Inflammatory macrophage treated with lipopolysaccharide for 1 hour (primary cell): ENCODE measurements at regions not wholly inside any gene's neighbourhood (a gene's known extent, or its start where the extent isn't known, plus 50 kb on each side); places are given as distances from the start of the nearest gene placed in this dataset.

Experiments used
- DNase-seq, 2 donors: peaks; one replicate each; pipeline ENCODE4 v3.0.0-alpha.2; 2020 to 2022

- no peak for DNase-seq
These were observed 61.6 kb upstream of the GPR12 start for GRCh38 chr13:26822146-26822545.

GRCh38 chr13:26821672-26822071 lies 61.1 kb upstream of the GPR12 start:
- no peak for DNase-seq

GRCh38 chr13:26820871-26821270 lies 60.3 kb upstream of the GPR12 start:
- DNase-seq = no peak

GRCh38 chr13:26819046-26819445 lies 58.5 kb upstream of the GPR12 start:
- no peak for DNase-seq

GRCh38 chr13:26816881-26817280 lies 56.3 kb upstream of the GPR12 start:
- no peak for DNase-seq

- no peak for DNase-seq
These were observed 53.4 kb upstream of the GPR12 start for GRCh38 chr13:26813980-26814348.

GRCh38 chr13:26813321-26813979 lies 52.9 kb upstream of the GPR12 start:
- no peak for DNase-seq

- DNase-seq = no peak
These were observed 51.0 kb upstream of the GPR12 start for GRCh38 chr13:26811581-26811980.
